ENCODE measurements at regions not wholly inside any gene's neighbourhood (a gene's known extent, or its start where the extent isn't known, plus 50 kb on each side); places are given as distances from the start of the nearest gene placed in this dataset.

GRCh38 chr12:58639318-58639934 lies 280.9 kb downstream of the LRIG3 start:
- no peak overlapping the region for H3K27ac ChIP-seq
- no peak overlapping the region for H3K4me3 ChIP-seq
- no peak for TF ChIP-seq CTCF (IDR thresholded peaks at IDR 0.05; ENCODE audit: low read depth, low read length)
- no peaks in the 10 kb centered on the region for H3K4me1 ChIP-seq (ENCODE audit: low read depth)
- H3K9me3 ChIP-seq (ENCODE audit: low read depth): no peaks in the 10 kb centered on the region
- peak in 1 of 2 donors; percentile 45 for DNase-seq (ENCODE audit: low read depth in 1 of 2, low spot score in 1 of 2)
- no peaks in the 10 kb centered on the region for H3K36me3 ChIP-seq
- no peaks in the 10 kb centered on the region for H3K27me3 ChIP-seq

- no peaks in the 10 kb centered on the region for H3K9me3 ChIP-seq (ENCODE audit: low read depth)
- H3K4me3 ChIP-seq: no peak overlapping the region
- no peaks in the 10 kb centered on the region for H3K36me3 ChIP-seq
- H3K27me3 ChIP-seq: no peaks in the 10 kb centered on the region
- no peak for TF ChIP-seq CTCF (IDR thresholded peaks at IDR 0.05; ENCODE audit: low read depth, low read length)
- peak in 1 of 2 donors; percentile 27 for DNase-seq (ENCODE audit: low read depth in 1 of 2, low spot score in 1 of 2)
- no peak overlapping the region for H3K27ac ChIP-seq
- H3K4me1 ChIP-seq (ENCODE audit: low read depth): no peaks in the 10 kb centered on the region
These were observed 280.0 kb downstream of the LRIG3 start for GRCh38 chr12:58640314-58640713.

GRCh38 chr12:58645946-58646345 lies 274.4 kb downstream of the LRIG3 start:
- no peak for DNase-seq (ENCODE audit: low read depth in 1 of 2, low spot score in 1 of 2)
- no peak overlapping the region for H3K4me3 ChIP-seq
- no peaks in the 10 kb centered on the region for H3K27me3 ChIP-seq
- no peaks in the 10 kb centered on the region for H3K9me3 ChIP-seq (ENCODE audit: low read depth)
- TF ChIP-seq CTCF (IDR thresholded peaks at IDR 0.05; ENCODE audit: low read depth, low read length): no peak
- no peaks in the 10 kb centered on the region for H3K36me3 ChIP-seq
- no peak overlapping the region for H3K27ac ChIP-seq
- H3K4me1 ChIP-seq (ENCODE audit: low read depth): no peaks in the 10 kb centered on the region

GRCh38 chr12:58647495-58647894 lies 272.8 kb downstream of the LRIG3 start:
- no peaks in the 10 kb centered on the region for H3K9me3 ChIP-seq (ENCODE audit: low read depth)
- TF ChIP-seq CTCF (IDR thresholded peaks at IDR 0.05; ENCODE audit: low read depth, low read length): no peak
- no peaks in the 10 kb centered on the region for H3K4me1 ChIP-seq (ENCODE audit: low read depth)
- H3K27ac ChIP-seq: no peak overlapping the region
- DNase-seq (ENCODE audit: low read depth in 1 of 2, low spot score in 1 of 2): peak in 1 of 2 donors; percentile 27
- no peaks in the 10 kb centered on the region for H3K36me3 ChIP-seq
- H3K27me3 ChIP-seq: no peaks in the 10 kb centered on the region
- no peak overlapping the region for H3K4me3 ChIP-seq

GRCh38 chr12:58648176-58648575 lies 272.1 kb downstream of the LRIG3 start:
- Histone ChIP-seq H3K4me1 (ENCODE audit: low read depth) (no peaks in the 10 kb centered on the region), H3K36me3 (no peaks in the 10 kb centered on the region), H3K4me3 (no peak overlapping the region), H3K27me3 (no peaks in the 10 kb centered on the region), H3K9me3 (ENCODE audit: low read depth) (no peaks in the 10 kb centered on the region), H3K27ac (no peak overlapping the region)
- DNase-seq (ENCODE audit: low read depth in 1 of 2, low spot score in 1 of 2): no peak
- no peak for TF ChIP-seq CTCF (IDR thresholded peaks at IDR 0.05; ENCODE audit: low read depth, low read length)

All from cardiac muscle cell (in vitro differentiated cells and primary cell).